ENCODE measurements at regions not wholly inside any gene's neighbourhood (a gene's known extent, or its start where the extent isn't known, plus 50 kb on each side); places are given as distances from the start of the nearest gene placed in this dataset.

DNA sequence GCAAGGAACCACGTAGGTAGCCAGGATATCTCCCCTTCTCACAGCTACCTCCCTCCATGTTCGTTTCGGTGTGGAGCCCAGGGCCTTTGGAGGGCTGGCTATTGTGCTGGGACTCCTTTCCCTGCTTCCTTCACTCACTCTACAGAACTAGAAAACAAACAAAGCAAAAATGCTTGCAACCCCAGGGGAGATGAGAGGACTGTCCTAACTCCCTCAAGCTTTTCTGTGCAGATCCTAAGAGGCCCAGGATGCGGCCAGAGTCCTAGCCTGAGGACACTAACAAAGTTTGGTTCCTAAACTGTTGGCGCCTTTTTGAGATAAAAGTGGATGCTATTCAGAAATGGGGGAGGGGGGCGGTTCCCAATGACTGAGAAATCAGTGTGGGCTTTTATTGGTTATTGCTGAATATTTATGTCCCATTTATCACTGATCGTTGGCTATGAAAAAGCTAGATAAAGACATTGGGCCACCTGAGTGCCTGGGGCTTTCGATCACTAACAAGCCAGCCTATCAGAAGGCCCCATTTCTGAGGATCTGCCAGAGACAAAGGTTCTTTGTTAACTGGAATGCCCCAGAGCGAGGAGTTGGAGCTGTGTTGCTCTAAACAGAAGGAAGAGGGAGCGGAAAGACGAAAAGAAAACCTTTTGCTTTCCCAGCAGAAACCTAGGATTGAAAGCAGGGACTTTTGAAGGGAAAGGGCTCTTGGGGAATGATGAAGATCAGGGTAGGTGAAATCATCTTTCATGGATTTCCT lies 95.2 kb upstream of the EGR2 start:
- no peak for TF ChIP-seq PAX5 (IDR thresholded peaks at IDR 0.05; ENCODE audit: insufficient read depth, low read length, severe bottlenecking)
- no peak for TF ChIP-seq POLR2AphosphoS5 (IDR thresholded peaks at IDR 0.05; ENCODE audit: low read depth, low read length)
- no peak for TF ChIP-seq POLR2A (IDR thresholded peaks at IDR 0.05; ENCODE audit: low read depth, low read length)
